Transverse colon (tissue), 4 donors: ENCODE measurements at regions not wholly inside any gene's neighbourhood (a gene's known extent, or its start where the extent isn't known, plus 50 kb on each side); places are given as distances from the start of the nearest gene placed in this dataset.

Source experiments
- EP300 ChIP-seq: sonication (generic); formaldehyde crosslinking; IDR thresholded peaks from one replicate; pipeline ENCODE4 v1.6.1; 2017; ENCODE audit warnings: antibody characterized with exemption, low read depth
- POLR2A ChIP-seq: fragments of 450-650 bp; IDR thresholded peaks from one replicate; pipeline ENCODE4 v1.6.1; 2016; ENCODE audit warnings: antibody characterized with exemption, mild to moderate bottlenecking, moderate library complexity
- POLR2AphosphoS5 ChIP-seq, 3 donors: sonication (generic); formaldehyde crosslinking; IDR thresholded peaks; one replicate each; pipeline ENCODE4 v1.6.1; 2016; ENCODE audit warnings: antibody characterized with exemption in 3 of 3
- TF ChIP-seq, protein P1 (sequence below), 5 experiments: fragments of 200-600 bp in 3 of 5; fragments of 450-650 bp in 2 of 5; sonication (generic) in 3 of 5; IDR thresholded peaks; 1 replicate in 2 of 5; 2 replicates in 3 of 5; pipeline ENCODE4 v1.5.1; 2016 to 2017; ENCODE audit warnings: antibody characterized with exemption in 5 of 5, inconsistent platforms in 3 of 5, mild to moderate bottlenecking in 2 of 5, moderate library complexity in 1 of 5

DNA sequence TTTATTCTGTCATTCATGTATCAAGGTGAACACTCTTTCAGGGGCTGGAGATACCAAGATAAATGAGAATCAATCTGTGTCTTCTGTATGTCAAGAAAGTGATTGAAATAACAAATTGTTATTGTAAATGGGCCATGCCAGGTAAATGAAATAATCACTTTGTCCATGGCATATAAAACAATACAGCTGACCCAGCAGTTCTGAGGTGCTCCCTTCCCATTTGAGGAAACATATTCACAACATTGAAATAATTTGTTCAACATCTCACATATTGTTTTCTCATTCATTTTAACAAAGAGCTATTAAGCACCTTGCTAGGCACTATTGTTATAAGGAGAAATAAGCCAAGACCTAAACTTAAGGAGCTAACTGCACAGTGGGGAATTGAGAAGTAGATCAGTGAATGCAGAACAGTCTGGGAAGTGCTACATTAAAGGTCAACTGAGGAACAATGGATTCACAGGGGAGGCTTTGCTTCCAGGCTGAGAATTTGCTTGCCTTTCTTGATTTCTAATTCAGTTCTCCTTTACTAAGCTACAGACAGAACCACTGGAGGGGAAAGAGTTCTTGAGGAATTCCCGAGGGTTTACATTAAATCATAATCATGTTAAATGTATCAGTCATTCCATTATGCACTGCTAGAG lies 806.3 kb upstream of the ARPP21 start:
- TF ChIP-seq, protein P1, sequence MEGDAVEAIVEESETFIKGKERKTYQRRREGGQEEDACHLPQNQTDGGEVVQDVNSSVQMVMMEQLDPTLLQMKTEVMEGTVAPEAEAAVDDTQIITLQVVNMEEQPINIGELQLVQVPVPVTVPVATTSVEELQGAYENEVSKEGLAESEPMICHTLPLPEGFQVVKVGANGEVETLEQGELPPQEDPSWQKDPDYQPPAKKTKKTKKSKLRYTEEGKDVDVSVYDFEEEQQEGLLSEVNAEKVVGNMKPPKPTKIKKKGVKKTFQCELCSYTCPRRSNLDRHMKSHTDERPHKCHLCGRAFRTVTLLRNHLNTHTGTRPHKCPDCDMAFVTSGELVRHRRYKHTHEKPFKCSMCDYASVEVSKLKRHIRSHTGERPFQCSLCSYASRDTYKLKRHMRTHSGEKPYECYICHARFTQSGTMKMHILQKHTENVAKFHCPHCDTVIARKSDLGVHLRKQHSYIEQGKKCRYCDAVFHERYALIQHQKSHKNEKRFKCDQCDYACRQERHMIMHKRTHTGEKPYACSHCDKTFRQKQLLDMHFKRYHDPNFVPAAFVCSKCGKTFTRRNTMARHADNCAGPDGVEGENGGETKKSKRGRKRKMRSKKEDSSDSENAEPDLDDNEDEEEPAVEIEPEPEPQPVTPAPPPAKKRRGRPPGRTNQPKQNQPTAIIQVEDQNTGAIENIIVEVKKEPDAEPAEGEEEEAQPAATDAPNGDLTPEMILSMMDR (IDR thresholded peaks at IDR 0.05): no peak
- TF ChIP-seq POLR2AphosphoS5 (IDR thresholded peaks at IDR 0.05) (no peak), EP300 (no peak), POLR2A (no peak)
